HG03439 (cell line): ENCODE measurements at regions not wholly inside any gene's neighbourhood (a gene's known extent, or its start where the extent isn't known, plus 50 kb on each side); places are given as distances from the start of the nearest gene placed in this dataset.

Experiments
- ATAC-seq: cut with Tn5 transposase; IDR thresholded peaks from one replicate; pipeline ENCODE4 v1.9.1; 2021; ENCODE audit warnings: mild to moderate bottlenecking, moderate library complexity; ENCODE audit not compliant: unreplicated experiment

GRCh38 chr10:62453274-62453673 lies 79.1 kb downstream of the ZNF365 start:
- no peak for ATAC-seq

DNA sequence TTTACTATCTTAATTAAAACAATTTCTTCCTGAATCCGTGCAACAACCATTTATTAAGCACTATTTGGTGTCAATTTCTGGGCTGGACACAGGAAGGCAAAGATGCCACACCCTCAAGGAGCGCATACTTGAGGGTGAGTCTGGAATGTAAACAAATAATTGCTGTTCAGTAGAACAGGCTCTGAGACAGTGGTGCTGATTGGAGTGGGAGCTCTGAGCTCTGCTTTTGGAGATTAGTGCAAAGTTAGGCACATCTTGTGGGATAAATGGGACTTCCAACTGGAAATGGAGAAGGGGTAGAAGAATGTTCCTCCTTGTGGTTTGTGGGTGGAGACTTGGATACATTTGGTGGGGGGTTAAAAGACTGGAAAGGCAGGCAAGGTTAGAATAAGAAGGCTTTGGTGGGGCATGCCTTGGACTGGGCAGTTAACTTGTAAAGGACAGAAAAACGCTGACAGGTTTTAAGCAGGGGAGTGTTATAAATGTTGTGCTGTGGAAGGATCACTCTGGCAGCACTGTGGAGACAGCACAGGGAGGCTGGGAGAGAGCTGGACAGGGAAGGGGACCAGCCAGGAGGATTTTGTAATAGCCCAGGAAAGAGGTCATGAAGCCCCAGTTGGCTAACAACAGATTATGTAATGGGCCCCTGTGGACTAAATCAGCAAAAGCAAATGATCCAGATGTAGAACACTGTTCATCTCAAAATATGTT lies 80.7 kb downstream of the ZNF365 start:
- no peak for ATAC-seq

- peak; percentile 98 for ATAC-seq
These were observed 82.5 kb downstream of the ZNF365 start for GRCh38 chr10:62456611-62457101.

DNA sequence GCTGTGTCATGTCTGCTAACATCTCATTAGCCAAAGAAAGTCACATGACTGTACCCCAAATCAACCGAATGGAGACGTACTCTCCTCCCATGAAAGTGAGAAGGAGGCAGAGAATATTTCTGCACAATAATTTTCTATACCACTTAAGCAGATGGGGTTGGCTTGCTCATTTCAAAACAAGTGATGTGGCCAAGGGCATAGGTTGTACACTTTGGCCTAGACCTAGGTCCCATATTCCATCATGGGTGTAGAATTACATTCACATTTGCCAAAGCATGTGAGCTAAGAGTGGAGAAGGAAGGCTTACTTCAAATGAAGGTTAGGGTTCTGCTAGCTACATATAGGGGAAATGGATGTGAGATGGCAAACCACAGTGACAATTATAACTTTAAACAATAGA lies 83.0 kb downstream of the ZNF365 start:
- no peak for ATAC-seq

GRCh38 chr10:62457598-62457997 lies 83.4 kb downstream of the ZNF365 start:
- ATAC-seq: no peak

- ATAC-seq: no peak
These were observed 84.9 kb downstream of the ZNF365 start for GRCh38 chr10:62459072-62459471.

DNA sequence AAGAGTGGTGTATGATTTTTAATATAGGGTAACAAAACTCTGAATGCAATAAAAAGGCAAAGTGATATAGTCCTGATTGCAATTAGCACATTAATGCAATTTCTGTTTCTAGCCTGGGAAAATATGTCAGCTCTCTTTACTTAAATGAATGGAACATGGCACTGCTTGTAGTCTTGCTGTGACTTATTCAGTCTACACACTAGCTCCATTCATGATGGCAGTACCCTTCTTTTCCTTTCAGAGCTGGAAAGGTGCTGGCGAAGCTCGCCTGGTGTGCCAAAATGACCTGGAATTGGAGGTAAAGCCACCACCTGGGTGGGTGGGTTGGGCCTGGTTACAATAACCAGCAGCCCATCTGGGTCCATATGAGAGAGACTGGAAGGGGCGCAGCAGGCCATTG lies 85.3 kb downstream of the ZNF365 start:
- no peak for ATAC-seq

DNA sequence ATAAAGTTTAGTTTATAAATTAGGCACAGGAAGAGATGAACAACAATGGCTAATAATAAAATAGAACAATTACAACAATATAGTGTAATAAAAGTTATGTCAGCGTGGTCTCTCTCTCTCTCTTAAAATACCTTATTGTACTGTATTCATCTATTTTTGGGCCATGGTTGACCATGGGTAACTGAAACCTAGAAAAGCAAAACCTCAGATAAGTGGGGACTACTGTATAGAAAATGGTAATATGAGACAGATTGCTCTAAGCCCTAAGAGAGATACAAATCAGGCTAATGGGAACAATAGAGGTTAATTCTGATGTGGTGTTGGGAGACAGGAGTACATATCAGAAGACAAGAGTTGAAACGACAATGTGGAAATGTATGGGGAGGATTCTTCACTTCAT lies 86.2 kb downstream of the ZNF365 start:
- ATAC-seq: no peak

- no peak for ATAC-seq
These were observed 87.0 kb downstream of the ZNF365 start for GRCh38 chr10:62461120-62461519.

DNA sequence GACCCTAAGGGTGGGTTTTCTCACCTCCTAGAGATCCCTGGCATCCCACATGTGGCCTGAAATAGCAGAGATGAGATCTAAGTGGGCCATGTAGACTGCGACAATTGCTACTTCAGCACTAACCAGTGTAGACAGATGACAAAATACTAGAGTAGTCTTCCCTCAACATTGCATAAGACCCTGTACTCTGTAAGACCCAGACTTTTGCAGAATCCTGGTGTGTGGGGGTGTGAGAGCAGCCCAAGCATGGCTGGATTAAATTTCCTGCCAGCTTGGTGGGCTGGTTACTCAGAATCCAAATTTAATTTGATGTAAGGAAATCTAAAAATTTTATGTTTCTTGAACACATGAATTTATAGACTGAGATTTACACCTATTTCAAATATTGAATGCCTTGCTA lies 88.3 kb downstream of the ZNF365 start:
- ATAC-seq: no peak

- ATAC-seq: no peak
These were observed 89.2 kb downstream of the ZNF365 start for GRCh38 chr10:62463364-62463763.

GRCh38 chr10:62464308-62464707 lies 90.1 kb downstream of the ZNF365 start:
- ATAC-seq: no peak

- ATAC-seq: no peak
These were observed 92.4 kb downstream of the ZNF365 start for GRCh38 chr10:62466590-62466989.

GRCh38 chr10:62467527-62467926 lies 93.4 kb downstream of the ZNF365 start:
- ATAC-seq: no peak

DNA sequence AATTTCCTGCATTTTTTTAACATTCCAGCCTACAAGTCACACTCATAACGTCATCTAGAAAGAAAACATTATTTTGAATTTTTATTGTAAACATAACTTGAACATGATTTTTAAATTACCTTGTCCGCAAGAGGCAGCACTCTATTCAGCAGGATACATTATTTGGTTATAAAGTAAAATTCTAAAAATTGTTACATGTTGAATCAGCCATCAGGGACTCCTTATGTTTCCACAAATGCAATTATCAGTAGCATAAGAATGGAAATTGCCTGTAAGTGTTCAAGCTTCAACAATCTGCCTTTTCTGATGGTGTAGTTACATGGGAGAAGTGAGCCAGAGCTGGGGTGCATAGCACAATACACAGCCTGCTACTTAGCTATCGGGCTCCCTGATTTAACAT lies 97.5 kb downstream of the ZNF365 start:
- no peak for ATAC-seq

GRCh38 chr10:62473241-62473640 lies 99.1 kb downstream of the ZNF365 start:
- ATAC-seq: no peak

DNA sequence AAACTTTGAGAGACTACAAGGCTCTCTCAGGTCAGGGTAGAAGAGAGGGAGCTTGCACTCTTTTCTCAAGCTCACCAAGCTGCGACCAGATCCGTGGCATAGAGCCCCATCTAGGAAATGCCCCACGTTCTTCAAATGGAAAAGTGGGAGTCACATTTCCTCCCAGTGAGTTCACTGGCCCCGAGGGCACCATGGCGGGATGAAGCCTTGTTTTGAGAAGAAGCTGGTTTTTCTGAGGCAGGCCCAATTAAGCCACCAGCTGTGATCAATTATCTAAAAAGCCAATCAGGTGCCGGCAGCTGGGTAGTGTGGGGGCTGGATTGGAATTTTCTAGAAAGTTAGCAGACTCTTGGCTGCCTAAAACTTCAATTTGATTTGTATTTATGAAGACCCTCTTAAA lies 101.4 kb downstream of the ZNF365 start:
- ATAC-seq: no peak

- no peak for ATAC-seq
These were observed 105.4 kb downstream of the ZNF365 start for GRCh38 chr10:62479523-62479922.

- ATAC-seq: no peak
These were observed 106.0 kb downstream of the ZNF365 start for GRCh38 chr10:62480196-62480595.

DNA sequence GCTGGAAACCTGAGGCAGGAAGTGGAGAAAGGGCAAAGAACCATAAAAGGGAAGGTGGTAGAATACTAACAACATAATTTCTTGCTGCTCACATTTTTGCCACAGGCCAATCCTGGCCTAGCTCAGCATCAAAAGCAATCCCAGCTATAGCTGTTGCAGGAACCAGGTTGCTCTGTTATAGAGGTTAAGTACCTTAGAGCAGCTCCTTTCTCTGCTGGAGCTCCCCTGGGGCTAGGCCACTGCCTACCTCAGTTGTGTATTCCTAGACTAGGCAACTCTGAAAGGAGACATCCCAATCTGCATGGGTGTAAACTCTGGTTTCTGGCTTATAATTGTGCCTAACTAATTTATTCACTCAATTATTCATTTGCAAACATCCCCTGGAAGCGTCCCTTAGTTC lies 108.4 kb downstream of the ZNF365 start:
- ATAC-seq: no peak

DNA sequence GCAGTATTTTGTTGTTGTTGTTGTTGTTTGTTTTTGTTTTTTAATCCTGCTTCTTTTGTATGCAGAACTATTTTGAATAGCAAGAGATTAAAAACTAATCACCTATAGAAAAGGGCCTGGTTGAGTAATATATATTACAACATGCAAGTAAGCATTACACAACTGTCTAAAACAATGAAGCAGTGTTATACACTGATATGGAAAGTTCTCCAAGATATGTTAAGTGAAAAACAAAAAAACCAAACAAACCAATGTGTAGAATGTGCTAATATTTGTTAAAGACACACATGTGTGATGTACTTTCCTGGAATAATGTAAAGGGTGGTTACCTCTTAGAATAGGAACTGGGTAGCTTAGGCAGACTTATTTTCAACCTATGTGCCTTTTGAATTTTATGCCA lies 117.4 kb downstream of the ZNF365 start:
- ATAC-seq: no peak

GRCh38 chr10:62492012-62492869 lies 118.1 kb downstream of the ZNF365 start:
- ATAC-seq: no peak
